Nephron progenitor cell (in vitro differentiated cells): ENCODE measurements at regions not wholly inside any gene's neighbourhood (a gene's known extent, or its start where the extent isn't known, plus 50 kb on each side); places are given as distances from the start of the nearest gene placed in this dataset.

Experiments used
- DNase-seq: peaks from one replicate; pipeline ENCODE4 v3.0.0; 2021
- H3K27ac Mint-ChIP-seq: 2 replicates; pipeline ENCODE4 v1.8.0; 2021; ENCODE audit warnings: mild to moderate bottlenecking, moderate library complexity, mixed read lengths
- H3K27me3 Mint-ChIP-seq: 2 replicates; pipeline ENCODE4 v1.8.0; 2021; ENCODE audit warnings: mild to moderate bottlenecking, low read depth, mixed read lengths; ENCODE audit not compliant: poor library complexity
- H3K36me3 Mint-ChIP-seq: 2 replicates; pipeline ENCODE4 v1.8.0; 2021; ENCODE audit warnings: low read depth, mixed read lengths
- H3K4me1 Mint-ChIP-seq: 2 replicates; pipeline ENCODE4 v1.8.0; 2021; ENCODE audit warnings: mixed read lengths
- H3K4me3 Mint-ChIP-seq: 2 replicates; pipeline ENCODE4 v1.8.0; 2021; ENCODE audit warnings: mild to moderate bottlenecking, moderate library complexity, mixed read lengths
- H3K9me3 Mint-ChIP-seq: 2 replicates; pipeline ENCODE4 v1.8.0; 2021; ENCODE audit warnings: mild to moderate bottlenecking, moderate library complexity, mixed read lengths
- CTCF ChIP-seq: fragments of 200-600 bp; sonication (generic); IDR thresholded peaks from 2 replicates; pipeline ENCODE4 v1.5.0; 2021; ENCODE audit warnings: antibody characterized with exemption

- peaks cover 10% of the 10 kb centered on the region for H3K4me1 Mint-ChIP-seq
- H3K9me3 Mint-ChIP-seq: no peaks in the 10 kb centered on the region
- H3K27me3 Mint-ChIP-seq: no peaks in the 10 kb centered on the region
- DNase-seq: no peak
- no peak overlapping the region for H3K4me3 Mint-ChIP-seq
- H3K36me3 Mint-ChIP-seq: no peaks in the 10 kb centered on the region
- TF ChIP-seq CTCF: no peak
- no peak overlapping the region for H3K27ac Mint-ChIP-seq
These were observed 559.9 kb downstream of the INHBA start for GRCh38 chr7:41142904-41143473.

GRCh38 chr7:41139789-41140188, 563.1 kb downstream of the INHBA start:
- no peaks in the 10 kb centered on the region for H3K27me3 Mint-ChIP-seq
- TF ChIP-seq CTCF: no peak
- no peak overlapping the region for H3K27ac Mint-ChIP-seq
- H3K36me3 Mint-ChIP-seq: no peaks in the 10 kb centered on the region
- H3K9me3 Mint-ChIP-seq: no peaks in the 10 kb centered on the region
- DNase-seq: no peak
- peaks cover 15% of the 10 kb centered on the region for H3K4me1 Mint-ChIP-seq
- H3K4me3 Mint-ChIP-seq: no peak overlapping the region

DNA sequence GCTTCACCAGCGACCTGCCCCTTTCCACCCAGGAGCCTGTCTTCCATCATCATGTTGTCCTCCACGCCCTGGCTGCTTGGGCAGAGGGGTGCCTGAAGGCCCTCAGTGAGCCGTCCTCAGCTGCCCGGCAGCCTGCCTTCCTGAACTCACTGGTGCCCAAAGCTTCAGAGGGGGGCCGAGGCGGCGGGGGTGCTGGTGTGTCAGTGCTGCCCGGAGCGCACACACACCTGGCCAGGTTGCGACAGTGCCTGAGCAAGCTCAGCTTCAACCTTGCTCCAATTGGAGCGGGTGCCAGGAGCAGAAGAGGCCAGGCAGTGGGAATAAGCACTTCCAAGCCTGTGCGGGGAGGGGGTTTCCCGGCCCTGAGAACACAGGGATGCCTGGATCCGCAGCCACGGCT, 566.3 kb downstream of the INHBA start:
- Mint-ChIP-seq H3K27me3 (peaks cover 3% of the 10 kb centered on the region), H3K4me1 (peaks cover 37% of the 10 kb centered on the region), H3K36me3 (no peaks in the 10 kb centered on the region), H3K9me3 (no peaks in the 10 kb centered on the region), H3K4me3 (no peak overlapping the region), H3K27ac (no peak overlapping the region)
- DNase-seq: no peak
- no peak for TF ChIP-seq CTCF

- Mint-ChIP-seq H3K27ac (no peak overlapping the region), H3K4me1 (peaks cover 45% of the 10 kb centered on the region), H3K4me3 (no peak overlapping the region), H3K27me3 (peaks cover 3% of the 10 kb centered on the region), H3K36me3 (no peaks in the 10 kb centered on the region), H3K9me3 (no peaks in the 10 kb centered on the region)
- no peak for TF ChIP-seq CTCF
- DNase-seq: no peak
These were observed 567.4 kb downstream of the INHBA start for GRCh38 chr7:41135511-41135910.

- Mint-ChIP-seq H3K4me3 (no peak overlapping the region), H3K4me1 (peaks cover 54% of the 10 kb centered on the region), H3K36me3 (no peaks in the 10 kb centered on the region), H3K27ac (no peak overlapping the region), H3K9me3 (no peaks in the 10 kb centered on the region), H3K27me3 (peaks cover 6% of the 10 kb centered on the region)
- no peak for DNase-seq
- no peak for TF ChIP-seq CTCF
These were observed 568.3 kb downstream of the INHBA start for GRCh38 chr7:41134300-41135255.
